GM18868 (cell line): ENCODE measurements at regions not wholly inside any gene's neighbourhood (a gene's known extent, or its start where the extent isn't known, plus 50 kb on each side); places are given as distances from the start of the nearest gene placed in this dataset.

Experiments
- ATAC-seq: cut with Tn5 transposase; IDR thresholded peaks from one replicate; pipeline ENCODE4 v1.9.1; 2021; ENCODE audit warnings: mild to moderate bottlenecking, moderate library complexity; ENCODE audit not compliant: unreplicated experiment

- ATAC-seq = no peak
Observed at GRCh38 chr10:104505521-104506042, 135.5 kb upstream of the SORCS3 start.

DNA sequence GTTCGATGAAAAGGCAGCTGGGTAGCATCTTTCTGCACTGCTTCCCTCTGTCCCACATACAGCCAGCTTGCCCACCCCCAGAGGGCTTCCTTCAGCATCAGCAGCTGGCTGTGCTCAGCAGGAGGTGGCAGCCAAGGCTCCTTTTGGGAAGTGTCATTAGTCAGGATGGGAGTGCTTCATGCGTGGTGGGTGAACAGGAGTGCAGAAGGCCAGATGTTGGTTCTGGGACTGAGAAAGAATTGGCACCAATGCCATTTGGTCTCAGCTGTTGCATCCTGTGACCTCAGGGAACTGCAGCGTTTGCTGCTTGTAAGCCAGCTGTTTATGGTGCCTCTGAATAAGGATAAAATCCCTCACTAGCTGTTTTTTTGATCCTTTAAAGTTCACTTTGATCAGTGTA lies 131.1 kb upstream of the SORCS3 start:
- ATAC-seq = no peak

GRCh38 chr10:104510644-104511043 lies 130.4 kb upstream of the SORCS3 start:
- no peak for ATAC-seq

GRCh38 chr10:104512800-104513199 lies 128.3 kb upstream of the SORCS3 start:
- ATAC-seq = no peak

DNA sequence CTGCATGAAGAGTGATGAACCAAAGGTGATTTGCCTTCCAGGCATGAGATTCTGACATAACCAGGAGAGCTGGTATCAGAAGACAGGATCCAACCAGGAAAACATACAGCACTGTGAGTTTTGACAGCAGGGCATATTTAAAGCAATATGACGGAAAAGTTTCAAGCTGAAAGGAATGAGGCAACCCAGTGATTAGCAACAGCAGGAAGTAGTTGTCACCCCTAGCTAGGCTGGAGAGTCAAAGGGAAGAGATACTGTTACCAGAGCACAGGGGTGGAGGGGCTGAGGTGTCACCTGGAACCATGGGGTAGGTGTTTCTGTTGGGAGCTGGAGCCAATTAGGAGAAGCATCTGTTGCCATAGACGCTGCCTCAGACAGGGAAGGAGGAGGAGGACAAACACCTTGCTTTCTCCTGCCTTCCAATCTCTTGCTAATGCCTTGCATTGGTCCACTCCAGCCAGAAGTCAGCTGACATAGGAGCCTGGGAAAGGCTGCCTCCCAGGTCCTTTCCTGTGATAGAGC lies 125.4 kb upstream of the SORCS3 start:
- no peak for ATAC-seq

- ATAC-seq = no peak
Observed at GRCh38 chr10:104516986-104517385, 124.1 kb upstream of the SORCS3 start.

GRCh38 chr10:104517946-104518345 lies 123.1 kb upstream of the SORCS3 start:
- no peak for ATAC-seq

DNA sequence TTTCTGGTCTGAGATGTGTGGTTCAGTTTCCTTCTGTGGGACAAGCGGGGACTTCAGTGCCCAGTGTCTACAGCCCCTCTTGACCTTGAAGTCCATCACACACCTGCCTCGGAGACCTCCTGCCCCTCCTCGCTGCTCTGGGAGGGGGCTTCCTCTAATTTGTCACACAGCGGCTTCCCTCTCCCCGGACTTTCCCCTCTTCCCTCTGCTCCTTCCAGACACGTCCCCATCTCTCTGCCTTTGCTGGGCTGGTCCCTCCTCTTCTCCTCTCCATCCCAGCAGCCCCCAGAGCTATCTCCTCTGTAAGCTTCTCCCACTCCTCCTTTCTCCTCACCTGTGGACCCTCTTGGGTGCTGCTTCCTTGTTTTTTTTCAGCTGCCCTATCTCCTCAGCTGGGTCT lies 122.2 kb upstream of the SORCS3 start:
- no peak for ATAC-seq

- ATAC-seq = no peak
Observed at GRCh38 chr10:104520653-104521052, 120.4 kb upstream of the SORCS3 start.

DNA sequence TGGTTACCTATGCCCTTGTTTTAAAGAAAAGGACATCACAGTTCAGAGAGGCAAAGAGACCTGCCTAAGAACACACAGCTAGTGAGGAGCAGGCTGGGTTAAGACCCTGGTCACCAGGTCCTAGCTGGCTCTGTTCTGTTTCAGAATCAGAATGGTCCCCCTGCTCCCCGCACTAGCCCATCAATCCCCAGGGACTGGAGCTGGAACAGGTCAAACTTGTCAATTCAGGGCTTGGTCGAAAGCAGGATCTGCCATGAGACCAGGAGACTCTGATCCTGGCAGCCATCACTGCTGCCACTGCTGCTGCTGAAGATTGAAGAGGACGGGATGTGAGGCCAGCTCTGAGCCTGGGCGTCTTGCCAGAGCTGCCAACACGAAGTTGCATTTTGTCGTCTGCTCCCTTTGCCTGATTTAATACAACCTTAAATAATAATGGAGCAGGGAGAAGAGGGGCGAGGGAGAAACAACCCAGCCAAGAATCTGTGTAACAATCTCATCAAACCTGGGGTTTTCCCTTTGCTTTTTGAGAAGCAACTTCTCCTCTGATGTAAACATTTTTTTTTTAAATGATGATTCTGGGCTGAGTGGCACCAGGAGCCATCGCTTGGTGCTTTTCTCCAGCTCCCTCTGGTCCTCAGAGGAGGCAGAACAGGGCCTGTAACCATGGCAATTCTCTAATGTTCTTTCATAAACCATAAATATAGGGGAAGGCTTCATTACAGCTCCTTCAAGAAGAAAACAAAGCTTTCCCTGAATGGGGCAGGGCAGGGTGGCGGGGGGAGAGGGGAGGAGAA lies 119.0 kb upstream of the SORCS3 start:
- ATAC-seq = no peak

- ATAC-seq = no peak
Observed at GRCh38 chr10:104526188-104526587, 114.9 kb upstream of the SORCS3 start.

DNA sequence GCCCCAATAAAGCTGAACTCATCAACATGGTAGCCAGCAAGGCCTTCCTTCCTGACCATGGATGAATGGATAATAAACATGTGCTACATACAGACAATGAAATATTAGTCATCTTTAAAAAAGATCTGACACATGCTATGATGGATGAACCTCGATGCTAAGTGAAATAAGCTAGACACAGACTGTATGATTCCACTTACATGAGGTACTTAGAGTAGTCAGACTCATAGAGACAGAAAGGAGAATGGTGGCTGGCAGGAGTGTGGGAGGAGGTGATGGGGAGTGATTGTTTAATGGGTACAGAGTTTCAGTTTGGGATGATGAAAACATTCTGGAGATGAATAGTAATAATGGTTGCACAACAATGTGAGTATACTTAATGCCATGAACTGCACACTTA lies 114.1 kb upstream of the SORCS3 start:
- ATAC-seq = no peak

DNA sequence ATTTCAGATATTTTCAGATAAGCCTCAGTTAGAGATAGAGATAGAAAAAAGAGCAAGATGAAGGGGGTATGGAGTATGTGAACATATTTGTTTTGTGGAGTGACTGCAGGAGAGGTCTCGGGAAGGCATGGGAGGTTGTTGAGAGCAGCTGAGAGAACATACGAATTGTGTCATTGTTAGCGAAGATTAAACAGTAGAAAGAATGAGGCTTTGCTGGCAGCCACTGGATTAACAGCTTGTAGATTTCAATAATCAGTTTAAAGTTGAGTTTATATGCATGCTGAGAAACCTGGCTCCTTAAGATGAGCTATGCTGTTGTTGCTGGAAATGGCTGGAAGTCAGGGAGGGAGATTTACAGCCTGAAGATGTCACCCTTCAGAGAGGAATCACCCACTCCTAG lies 100.9 kb upstream of the SORCS3 start:
- ATAC-seq = no peak

DNA sequence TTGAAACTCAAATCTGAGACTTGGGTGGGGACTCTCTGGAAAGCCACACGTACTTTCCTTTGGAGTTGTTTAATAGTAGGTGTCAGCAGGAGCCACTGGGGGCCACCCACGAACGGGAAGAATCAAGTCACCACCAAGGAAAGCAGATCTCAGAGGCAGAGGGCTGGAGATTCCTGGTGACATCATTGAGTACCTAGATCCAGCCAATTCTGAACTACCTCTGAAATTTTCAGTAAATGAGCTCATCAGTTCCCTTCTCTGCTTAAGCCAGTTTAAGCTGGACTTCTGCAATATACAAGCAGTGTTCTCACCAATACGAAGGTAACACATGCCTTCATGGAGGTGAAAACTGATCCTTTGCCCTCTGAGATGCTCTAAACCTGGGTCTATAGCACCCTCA lies 99.3 kb upstream of the SORCS3 start:
- no peak for ATAC-seq

GRCh38 chr10:104546336-104546735 lies 94.8 kb upstream of the SORCS3 start:
- ATAC-seq = no peak

- ATAC-seq = no peak
Observed at GRCh38 chr10:104546756-104547155, 94.3 kb upstream of the SORCS3 start.

- no peak for ATAC-seq
Observed at GRCh38 chr10:104548090-104548489, 93.0 kb upstream of the SORCS3 start.

DNA sequence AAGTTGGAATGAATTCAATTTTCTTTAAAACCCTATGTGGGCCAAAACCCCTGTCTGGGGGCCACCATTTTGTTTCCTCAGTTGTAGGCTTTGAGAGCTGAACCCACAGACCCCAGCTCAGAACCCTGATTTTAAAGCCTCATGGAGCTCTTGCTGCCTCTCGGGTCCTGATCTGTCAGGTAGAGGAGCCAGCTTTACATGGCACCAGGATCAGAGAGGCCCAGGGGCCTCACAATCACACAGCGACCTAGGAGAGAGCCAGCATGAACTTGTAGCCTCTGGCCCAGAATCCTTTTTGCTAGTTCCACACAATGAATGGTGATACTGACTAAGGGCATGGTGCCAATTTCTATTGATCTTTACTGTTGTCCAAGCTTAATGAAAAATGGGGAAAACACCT lies 84.3 kb upstream of the SORCS3 start:
- ATAC-seq = no peak

- no peak for ATAC-seq
Observed at GRCh38 chr10:104557966-104558365, 83.1 kb upstream of the SORCS3 start.

DNA sequence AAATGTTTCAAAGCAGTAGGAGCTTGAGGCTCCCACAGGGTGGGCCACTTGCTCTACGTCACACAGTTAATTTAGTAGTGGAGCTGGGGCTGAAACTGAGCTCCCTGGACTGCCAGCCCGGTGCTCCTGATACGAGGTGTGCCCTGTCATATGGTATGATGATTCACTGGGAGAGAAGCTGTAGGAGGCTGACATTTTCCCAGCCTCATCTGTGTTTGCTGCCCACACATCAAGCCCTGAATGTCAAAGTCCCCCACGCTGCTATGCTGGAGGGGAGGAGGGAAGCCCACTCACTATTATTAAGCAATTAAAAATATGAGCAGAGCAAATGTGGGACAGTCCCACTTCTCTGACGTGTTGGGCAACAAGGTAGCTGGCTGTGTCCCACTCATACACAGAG lies 81.2 kb upstream of the SORCS3 start:
- no peak for ATAC-seq

DNA sequence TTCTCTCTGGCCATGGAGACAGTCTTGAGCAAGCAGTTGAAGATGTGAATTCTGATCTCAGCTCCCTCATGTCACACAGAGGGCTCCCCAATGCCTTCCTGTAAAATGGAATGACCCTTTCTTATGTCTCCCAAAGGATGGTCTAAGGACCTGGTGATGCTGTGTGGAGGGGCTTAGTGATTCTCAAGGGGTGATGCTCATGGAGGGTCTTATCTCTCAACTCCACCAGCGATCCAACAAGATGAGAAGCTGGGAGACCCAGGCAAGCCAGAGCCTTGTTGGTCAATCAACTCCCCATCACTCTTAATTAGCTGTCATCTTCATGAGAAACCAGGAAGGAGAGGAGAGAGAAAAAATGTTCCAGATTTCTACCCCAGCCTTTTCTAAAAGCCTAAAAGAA lies 78.0 kb upstream of the SORCS3 start:
- no peak for ATAC-seq

- no peak for ATAC-seq
Observed at GRCh38 chr10:104563548-104563947, 77.5 kb upstream of the SORCS3 start.

- ATAC-seq = no peak
Observed at GRCh38 chr10:104574427-104574826, 66.7 kb upstream of the SORCS3 start.
